A549 (cell line): ENCODE measurements at regions not wholly inside any gene's neighbourhood (a gene's known extent, or its start where the extent isn't known, plus 50 kb on each side); places are given as distances from the start of the nearest gene placed in this dataset.

ENCODE experiments used
- ATAC-seq, 2 experiments: fragments of 200-7000 bp in 1 of 2; fragments of >200 bp in 1 of 2; cut with Nextera tagmentation in 1 of 2; cut with Tn5 transposase in 1 of 2; 3 replicates each; pipeline versions ENCODE4 v1.8.0 to v1.9.1; 2018 to 2020; ENCODE audit warnings: mild to moderate bottlenecking in 1 of 2, moderate library complexity in 1 of 2
- CTCF ChIA-PET: fragments of 300-600 bp; sonication (Branson Sonifier 250); formaldehyde crosslinking; extraction: SDS; loops from one replicate; lab custom pipeline; 2021; ENCODE audit warnings: antibody characterized with exemption, inconsistent platforms; lab: Yijun Ruan, JAX
- POLR2A ChIA-PET: fragments of 350-600 bp; formaldehyde crosslinking; extraction: SDS; loops from one replicate; lab custom pipeline; 2021; ENCODE audit warnings: antibody characterized with exemption, inconsistent platforms; lab: Yijun Ruan, JAX
- DNase-seq, 2 experiments: peaks; one replicate each; pipeline versions ENCODE4 v3.0.0 to v3.0.0-alpha.2; 2011 to 2016; ENCODE audit warnings: low read depth in 1 of 2, low spot score in 1 of 2
- FAIRE-seq: peaks from 2 replicates; lab custom pipeline; 2011; peaks lifted over from hg19 to GRCh38; lab: Jason Lieb, UNC
- H3K27ac ChIP-seq, 2 experiments: fragments of >200 bp; sonication (Bioruptor Twin); formaldehyde crosslinking; 3 replicates each; pipeline ENCODE4 v1.5.1; 2016 to 2017
- H3K4me1 ChIP-seq: fragments of >200 bp; sonication (Bioruptor Twin); formaldehyde crosslinking; 3 replicates; pipeline ENCODE4 v1.6.1; 2016
- H3K4me2 ChIP-seq: fragments of >200 bp; sonication (Bioruptor Twin); formaldehyde crosslinking; 3 replicates; pipeline ENCODE4 v1.6.1; 2016
- H3K4me3 ChIP-seq: fragments of >200 bp; sonication (Bioruptor Twin); formaldehyde crosslinking; 3 replicates; pipeline ENCODE4 v1.5.1; 2016
- H3K9me3 ChIP-seq: fragments of >200 bp; sonication (Bioruptor Twin); formaldehyde crosslinking; 3 replicates; pipeline ENCODE4 v1.6.1; 2016
- BHLHE40 ChIP-seq: IDR thresholded peaks from 2 replicates; pipeline ENCODE4 v1.6.1; 2012; ENCODE audit warnings: low read depth, low read length, inconsistent platforms
- CBX2 ChIP-seq: fragments of 200-600 bp; sonication (generic); IDR thresholded peaks from 2 replicates; pipeline ENCODE4 v1.6.1; 2016; ENCODE audit warnings: low read depth, mild to moderate bottlenecking, borderline replicate concordance
- EHMT2 ChIP-seq: fragments of 200-600 bp; sonication (generic); IDR thresholded peaks from 2 replicates; pipeline ENCODE4 v1.6.1; 2016; ENCODE audit warnings: antibody characterized with exemption, low read depth, mild to moderate bottlenecking, moderate library complexity
- ELK1 ChIP-seq: fragments of 150-350 bp; IDR thresholded peaks from 2 replicates; pipeline ENCODE4 v1.6.1; 2014; ENCODE audit warnings: low read depth, mild to moderate bottlenecking, low read length
- FOSL2 ChIP-seq, 2 experiments: fragments of 450-650 bp in 1 of 2; fragments of >200 bp in 1 of 2; sonication (Bioruptor Twin) in 1 of 2; formaldehyde crosslinking; IDR thresholded peaks; 2 replicates each; pipeline versions ENCODE4 v1.5.0 to v1.6.1; 2016 to 2020; ENCODE audit warnings: mild to moderate bottlenecking in 1 of 2, moderate library complexity in 1 of 2
- HDAC2 ChIP-seq: fragments of 200-600 bp; sonication (generic); IDR thresholded peaks from 2 replicates; pipeline ENCODE4 v1.6.1; 2016
- HEYL ChIP-seq: fragments of 250-450 bp; sonication (Bioruptor Pico); IDR thresholded peaks from 2 replicates; pipeline ENCODE4 v1.8.0; 2021; ENCODE audit warnings: mild to moderate bottlenecking, moderate library complexity
- HOXB13 ChIP-seq: fragments of 250-450 bp; sonication (Bioruptor Pico); IDR thresholded peaks from 2 replicates; pipeline ENCODE4 v1.5.0; 2020; ENCODE audit warnings: low read depth, mild to moderate bottlenecking, moderate library complexity
- HOXB5 ChIP-seq: fragments of 250-450 bp; sonication (Bioruptor Pico); IDR thresholded peaks from 2 replicates; pipeline ENCODE4 v1.5.0; 2020; ENCODE audit warnings: mild to moderate bottlenecking, moderate library complexity
- KDM5A ChIP-seq: fragments of 200-600 bp; sonication (generic); IDR thresholded peaks from 2 replicates; pipeline ENCODE4 v1.6.1; 2016; ENCODE audit warnings: antibody characterized with exemption, mild to moderate bottlenecking
- MAFK ChIP-seq: fragments of 450-650 bp; IDR thresholded peaks from 2 replicates; pipeline ENCODE4 v1.6.1; 2014; ENCODE audit not compliant: partially characterized antibody
- MYC ChIP-seq: IDR thresholded peaks from 2 replicates; pipeline ENCODE4 v1.6.1; 2012; ENCODE audit warnings: mild to moderate bottlenecking, inconsistent platforms, low read length, improper control_type of control experiment, borderline replicate concordance
- NR3C1 ChIP-seq: fragments of >200 bp; sonication (Bioruptor Twin); formaldehyde crosslinking; IDR thresholded peaks from 3 replicates; pipeline ENCODE4 v1.6.1; 2017
- PBX3 ChIP-seq: IDR thresholded peaks from 2 replicates; pipeline ENCODE4 v1.6.1; 2012
- PHF8 ChIP-seq: fragments of 200-600 bp; sonication (generic); IDR thresholded peaks from 2 replicates; pipeline ENCODE4 v1.6.1; 2016; ENCODE audit warnings: low read depth, mild to moderate bottlenecking, antibody characterized with exemption, moderate library complexity, borderline replicate concordance
- RARB ChIP-seq: fragments of 250-450 bp; sonication (Bioruptor Pico); IDR thresholded peaks from 2 replicates; pipeline ENCODE4 v1.8.0; 2021; ENCODE audit warnings: mild to moderate bottlenecking, moderate library complexity
- RCOR1 ChIP-seq: fragments of 150-350 bp; IDR thresholded peaks from 2 replicates; pipeline ENCODE4 v1.6.1; 2014; ENCODE audit warnings: antibody characterized with exemption, low read length, low read depth
- REST ChIP-seq: fragments of 200-600 bp; sonication (generic); IDR thresholded peaks from 2 replicates; pipeline ENCODE4 v1.6.1; 2016; ENCODE audit warnings: antibody characterized with exemption, mild to moderate bottlenecking, moderate library complexity
- RFX5 ChIP-seq: fragments of 450-650 bp; IDR thresholded peaks from 2 replicates; pipeline ENCODE4 v1.7.1; 2014; ENCODE audit warnings: antibody characterized with exemption, mild to moderate bottlenecking, moderate library complexity
- RNF2 ChIP-seq: fragments of 200-600 bp; sonication (generic); IDR thresholded peaks from 2 replicates; pipeline ENCODE4 v1.6.1; 2016; ENCODE audit warnings: low read depth, mild to moderate bottlenecking, antibody characterized with exemption, moderate library complexity, borderline replicate concordance
- SREBF2 ChIP-seq: fragments of 450-650 bp; IDR thresholded peaks from 2 replicates; pipeline ENCODE4 v1.6.1; 2014; ENCODE audit warnings: mild to moderate bottlenecking, moderate library complexity
- TFCP2L1 ChIP-seq: fragments of 250-450 bp; sonication (Bioruptor Pico); IDR thresholded peaks from 2 replicates; pipeline ENCODE4 v1.5.0; 2021; ENCODE audit warnings: mild to moderate bottlenecking
- USF2 ChIP-seq: fragments of 450-650 bp; IDR thresholded peaks from 2 replicates; pipeline ENCODE4 v1.6.1; 2014; ENCODE audit warnings: antibody characterized with exemption
- ZFP36 ChIP-seq: fragments of 450-650 bp; IDR thresholded peaks from 2 replicates; pipeline ENCODE4 v1.6.1; 2014; ENCODE audit warnings: borderline replicate concordance; ENCODE audit not compliant: partially characterized antibody
- ZSCAN20 ChIP-seq: fragments of 250-450 bp; sonication (Bioruptor Pico); IDR thresholded peaks from 2 replicates; pipeline ENCODE4 v1.8.0; 2022; ENCODE audit warnings: mild to moderate bottlenecking, moderate library complexity
- WGBS: methylation state at CpG from one replicate; pipeline ENCODE4 v1.1.6; 2017; ENCODE audit errors: missing lambda C conversion rate; 5-methylcytosine and 5-hydroxymethylcytosine counted together

- H3K4me3 ChIP-seq: no peak overlapping the region
- no peak for FAIRE-seq
- H3K4me2 ChIP-seq: no peak overlapping the region
- ChIA-PET CTCF (no interaction called here), POLR2A (no interaction called here)
- WGBS: 0% methylated on average over 4 of the region's 4 CpGs
- no peaks in the 10 kb centered on the region for H3K9me3 ChIP-seq
- H3K4me1 ChIP-seq: no peaks in the 10 kb centered on the region
- ATAC-seq: no peak
- DNase-seq: no peak
- H3K27ac ChIP-seq: no peak overlapping the region
- TF ChIP-seq SREBF2 (no peak), HDAC2 (no peak), RNF2 (no peak), TFCP2L1 (CRISPR knock-in tag) (no peak), MYC (no peak), RFX5 (no peak), USF2 (no peak), EHMT2 (no peak), HOXB5 (CRISPR knock-in tag) (no peak), KDM5A (no peak), FOSL2 (IDR thresholded peaks at IDR 0.05) (no peak), FOSL2 (CRISPR knock-in tag; IDR thresholded peaks at IDR 0.05) (no peak), NR3C1 (no peak), RCOR1 (no peak), CBX2 (no peak), MAFK (no peak), HEYL (CRISPR knock-in tag) (no peak), PHF8 (no peak), PBX3 (no peak)
These were observed 270.9 kb upstream of the RBMY1B start for GRCh38 chrY:21240221-21240620.

- no peak overlapping the region for H3K4me3 ChIP-seq
- no peak for FAIRE-seq
- no peaks in the 10 kb centered on the region for H3K4me1 ChIP-seq
- ChIA-PET POLR2A (no interaction called here), CTCF (no interaction called here)
- TF ChIP-seq RARB (CRISPR knock-in tag) (no peak), PHF8 (no peak), HEYL (CRISPR knock-in tag) (no peak), ZSCAN20 (CRISPR knock-in tag) (no peak), RFX5 (no peak), HDAC2 (no peak), RNF2 (no peak), BHLHE40 (no peak), ZFP36 (no peak), REST (no peak), EHMT2 (no peak), HOXB13 (CRISPR knock-in tag) (no peak), ELK1 (no peak)
- no peak overlapping the region for H3K4me2 ChIP-seq
- H3K27ac ChIP-seq: no peak overlapping the region
- WGBS: 19% methylated on average over 2 of the region's 2 CpGs
- H3K9me3 ChIP-seq: no peaks in the 10 kb centered on the region
- no peak for ATAC-seq
- DNase-seq: no peak
These were observed 270.4 kb upstream of the RBMY1B start for GRCh38 chrY:21240662-21241310.
